BLaER1 (cell line): ENCODE measurements at regions not wholly inside any gene's neighbourhood (a gene's known extent, or its start where the extent isn't known, plus 50 kb on each side); places are given as distances from the start of the nearest gene placed in this dataset.

Experiments used
- H3K27ac ChIP-seq: shearing (Covaris generic); formaldehyde crosslinking; 2 replicates; pipeline ENCODE4 v1.8.1; 2022
- H3K27me3 ChIP-seq: shearing (Covaris generic); formaldehyde crosslinking; 2 replicates; pipeline ENCODE4 v1.8.1; 2022
- H3K36me3 ChIP-seq: shearing (Covaris generic); formaldehyde crosslinking; 2 replicates; pipeline ENCODE4 v1.8.1; 2022
- H3K4me1 ChIP-seq: shearing (Covaris generic); formaldehyde crosslinking; 2 replicates; pipeline ENCODE4 v1.8.1; 2022
- H3K4me2 ChIP-seq: shearing (Covaris generic); formaldehyde crosslinking; 2 replicates; pipeline ENCODE4 v1.8.1; 2022
- H3K4me3 ChIP-seq: shearing (Covaris generic); formaldehyde crosslinking; 2 replicates; pipeline ENCODE4 v1.8.1; 2022
- H3K9ac ChIP-seq: shearing (Covaris generic); formaldehyde crosslinking; 2 replicates; pipeline ENCODE4 v1.8.1; 2022
- H3K9me3 ChIP-seq: shearing (Covaris generic); formaldehyde crosslinking; 2 replicates; pipeline ENCODE4 v1.8.1; 2022
- H4K20me1 ChIP-seq: shearing (Covaris generic); formaldehyde crosslinking; 2 replicates; pipeline ENCODE4 v1.8.1; 2022
- Cebpa-rat ChIP-seq: shearing (Covaris generic); IDR thresholded peaks from 2 replicates; pipeline ENCODE4 v1.8.1; 2022

DNA sequence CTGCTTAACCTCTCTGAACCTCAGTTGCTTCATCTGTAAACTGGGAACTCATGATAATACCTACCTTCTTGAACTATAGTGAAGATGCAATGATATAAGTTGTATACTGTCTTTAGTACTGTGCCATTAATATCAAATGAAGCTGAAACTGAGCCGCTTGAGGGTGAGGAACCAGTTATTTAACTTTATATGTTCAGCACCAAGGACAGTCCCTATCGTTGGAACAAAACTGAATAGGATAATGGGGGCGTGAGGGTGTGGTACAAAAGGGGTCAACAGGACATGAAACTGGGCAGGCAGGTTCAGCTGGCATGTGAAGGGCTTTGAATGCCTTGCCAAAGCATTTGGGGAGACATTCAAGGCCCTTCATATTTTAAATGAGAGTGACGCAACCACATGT, 112.6 kb downstream of the C11orf91 start:
- Histone ChIP-seq H3K4me3 (no peak overlapping the region), H3K9me3 (0 out of 2 replicates have a peak, but pooled peaks cover 4% of the 10 kb centered on the region), H3K36me3 (no peaks in the 10 kb centered on the region), H3K4me1 (no peaks in the 10 kb centered on the region), H3K27me3 (no peaks in the 10 kb centered on the region), H4K20me1 (no peaks in the 10 kb centered on the region), H3K27ac (no peak overlapping the region), H3K9ac (no peak overlapping the region), H3K4me2 (no peak overlapping the region)
- no peak for TF ChIP-seq Cebpa-rat

DNA sequence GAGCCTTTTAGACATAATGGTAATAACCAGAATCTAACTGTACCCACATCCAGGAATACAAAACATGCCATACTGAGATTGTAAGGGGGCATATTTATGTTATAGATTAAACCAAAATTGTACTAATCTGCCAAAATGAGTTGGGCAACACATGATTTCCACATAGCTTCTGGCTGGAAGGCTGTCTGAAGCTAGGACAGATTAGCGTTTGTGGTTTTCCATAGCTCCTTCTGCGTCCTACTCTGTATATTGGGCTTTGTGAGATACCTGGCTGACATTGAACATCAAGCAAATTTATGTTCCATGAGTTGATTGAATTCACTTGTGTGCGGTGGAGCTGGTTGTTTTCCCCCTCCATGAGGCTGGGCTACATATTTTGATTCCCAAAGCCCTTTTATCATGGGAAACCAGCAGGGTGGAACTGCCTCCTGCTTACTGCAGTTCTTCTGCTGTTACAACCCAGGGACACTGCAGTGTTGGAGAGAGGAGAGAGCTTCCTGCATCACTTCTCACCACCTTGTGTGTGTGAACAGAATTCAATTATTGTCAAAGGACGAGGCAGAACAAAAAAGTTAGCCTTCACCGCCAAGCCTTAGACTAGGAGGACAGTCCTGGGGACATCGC, 114.9 kb downstream of the C11orf91 start:
- Histone ChIP-seq H3K9ac (no peak overlapping the region), H3K9me3 (0 out of 2 replicates have a peak, but pooled peaks cover 4% of the 10 kb centered on the region), H3K4me1 (no peaks in the 10 kb centered on the region), H3K27me3 (no peaks in the 10 kb centered on the region), H3K4me3 (no peak overlapping the region), H3K27ac (no peak overlapping the region), H3K36me3 (no peaks in the 10 kb centered on the region), H3K4me2 (no peak overlapping the region), H4K20me1 (no peaks in the 10 kb centered on the region)
- no peak for TF ChIP-seq Cebpa-rat

DNA sequence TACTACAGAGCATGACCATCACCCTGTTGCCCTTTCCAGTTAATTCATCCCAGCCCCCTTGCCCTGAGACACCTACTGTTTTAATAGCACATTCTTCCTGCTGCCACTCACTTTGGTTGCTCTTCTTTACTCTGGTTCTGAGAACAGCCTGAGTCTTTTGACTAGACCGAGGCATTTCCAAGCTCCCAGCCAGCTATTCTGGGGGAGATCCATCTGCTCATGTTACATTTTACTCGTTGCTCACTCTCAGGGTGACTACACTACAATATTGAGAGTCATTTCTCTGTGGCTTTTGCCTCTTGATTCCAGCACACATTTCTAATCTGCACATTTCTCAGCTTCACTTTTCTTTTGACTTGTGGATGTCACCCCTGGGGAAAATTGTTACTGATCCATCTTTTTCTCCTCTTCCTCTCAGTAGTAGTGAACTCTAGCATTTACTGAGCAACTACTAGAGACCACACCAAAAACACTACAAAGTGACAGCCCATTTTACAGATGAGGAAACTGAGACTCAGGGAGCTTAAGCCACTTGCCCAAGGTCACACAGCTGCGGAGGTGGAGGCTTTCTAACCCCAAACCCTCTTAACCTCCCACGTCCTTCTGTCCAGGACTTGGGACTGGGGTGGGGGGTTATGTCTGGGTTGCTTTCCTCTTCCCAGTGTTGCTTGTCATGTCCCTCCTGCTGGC, 117.8 kb downstream of the C11orf91 start:
- TF ChIP-seq Cebpa-rat: no peak
- Histone ChIP-seq H3K9ac (no peak overlapping the region), H3K36me3 (no peaks in the 10 kb centered on the region), H4K20me1 (no peaks in the 10 kb centered on the region), H3K27ac (no peak overlapping the region), H3K4me1 (no peaks in the 10 kb centered on the region), H3K4me3 (no peak overlapping the region), H3K27me3 (no peaks in the 10 kb centered on the region), H3K9me3 (no peaks in the 10 kb centered on the region), H3K4me2 (no peak overlapping the region)

DNA sequence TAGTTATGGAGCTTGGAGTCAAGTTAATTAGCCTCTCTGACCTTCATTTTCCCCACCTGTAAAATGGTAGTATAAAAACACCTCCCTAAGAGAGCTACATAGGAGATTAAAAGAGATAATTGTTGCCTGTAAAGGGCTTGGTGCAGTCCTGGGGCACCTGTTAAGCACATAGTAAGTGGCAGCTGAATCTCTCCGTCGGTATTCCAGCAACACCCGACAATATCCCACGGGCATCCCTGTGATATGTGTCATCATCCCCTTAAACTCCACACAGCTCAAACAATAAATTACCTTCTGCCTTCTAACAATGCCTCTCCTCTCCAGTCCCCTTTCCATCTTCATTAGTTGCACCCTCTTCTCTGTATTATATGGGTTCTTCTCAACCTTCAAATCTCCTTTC, 121.5 kb downstream of the C11orf91 start:
- TF ChIP-seq Cebpa-rat: no peak
- H3K4me1 ChIP-seq: no peaks in the 10 kb centered on the region
- no peaks in the 10 kb centered on the region for H3K27me3 ChIP-seq
- no peak overlapping the region for H3K4me2 ChIP-seq
- no peaks in the 10 kb centered on the region for H3K36me3 ChIP-seq
- H3K27ac ChIP-seq: no peak overlapping the region
- no peaks in the 10 kb centered on the region for H3K9me3 ChIP-seq
- no peak overlapping the region for H3K9ac ChIP-seq
- H3K4me3 ChIP-seq: no peak overlapping the region
- H4K20me1 ChIP-seq: no peaks in the 10 kb centered on the region

DNA sequence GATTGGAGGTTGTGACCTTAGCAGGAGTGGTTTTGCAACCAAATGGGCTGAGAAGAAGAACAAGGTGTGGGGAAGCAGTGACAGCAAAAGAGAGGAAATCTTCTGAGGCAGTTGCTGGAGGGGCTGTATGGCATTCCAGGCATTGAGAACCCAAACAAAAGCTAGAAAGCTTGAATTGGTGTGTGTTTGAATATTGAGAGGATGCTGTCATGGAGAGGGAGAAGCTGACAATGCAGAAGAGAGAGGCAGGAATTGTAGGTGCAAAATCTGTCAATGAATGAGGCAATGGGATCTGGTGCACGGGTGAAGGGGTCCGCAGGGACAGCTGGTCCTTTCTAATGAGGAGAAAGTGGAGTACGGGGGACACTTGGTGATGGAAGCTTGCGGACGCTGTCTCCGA, 123.4 kb downstream of the C11orf91 start:
- H3K4me1 ChIP-seq: no peaks in the 10 kb centered on the region
- H3K4me3 ChIP-seq: no peak overlapping the region
- TF ChIP-seq Cebpa-rat: no peak

DNA sequence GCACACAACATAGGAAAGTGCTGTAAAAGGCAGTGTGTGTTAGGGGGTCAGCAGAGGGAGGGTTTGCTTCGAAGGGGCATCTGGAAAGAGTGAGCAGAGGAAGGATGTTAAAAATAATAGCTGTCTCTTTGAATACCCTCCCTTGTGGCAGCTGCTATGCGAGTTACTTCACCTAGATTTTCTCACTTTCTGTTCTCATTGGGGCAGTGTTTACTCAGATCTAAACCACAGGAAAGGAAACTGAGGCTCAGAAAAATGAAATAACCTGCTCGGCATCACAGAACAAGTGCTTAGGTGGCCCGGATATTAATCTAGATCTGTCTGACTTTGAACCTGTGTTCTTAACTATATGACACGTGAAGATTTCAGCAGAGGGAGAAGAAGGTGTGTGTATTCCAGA, 125.3 kb downstream of the C11orf91 start:
- Histone ChIP-seq H3K4me3 (no peak overlapping the region), H3K9me3 (peaks cover 5% of the 10 kb centered on the region), H3K36me3 (no peaks in the 10 kb centered on the region), H3K4me1 (no peaks in the 10 kb centered on the region), H3K27ac (no peak overlapping the region), H4K20me1 (no peaks in the 10 kb centered on the region), H3K4me2 (no peak overlapping the region), H3K27me3 (no peaks in the 10 kb centered on the region), H3K9ac (no peak overlapping the region)
- TF ChIP-seq Cebpa-rat: no peak

More for the DNA sequence above, 123.4 kb downstream of the C11orf91 start:
- H3K36me3 ChIP-seq: no peaks in the 10 kb centered on the region
- no peaks in the 10 kb centered on the region for H4K20me1 ChIP-seq
- no peak overlapping the region for H3K4me2 ChIP-seq
- no peak overlapping the region for H3K27ac ChIP-seq
- no peak overlapping the region for H3K9ac ChIP-seq
- H3K9me3 ChIP-seq: peaks cover 5% of the 10 kb centered on the region
- no peaks in the 10 kb centered on the region for H3K27me3 ChIP-seq

DNA sequence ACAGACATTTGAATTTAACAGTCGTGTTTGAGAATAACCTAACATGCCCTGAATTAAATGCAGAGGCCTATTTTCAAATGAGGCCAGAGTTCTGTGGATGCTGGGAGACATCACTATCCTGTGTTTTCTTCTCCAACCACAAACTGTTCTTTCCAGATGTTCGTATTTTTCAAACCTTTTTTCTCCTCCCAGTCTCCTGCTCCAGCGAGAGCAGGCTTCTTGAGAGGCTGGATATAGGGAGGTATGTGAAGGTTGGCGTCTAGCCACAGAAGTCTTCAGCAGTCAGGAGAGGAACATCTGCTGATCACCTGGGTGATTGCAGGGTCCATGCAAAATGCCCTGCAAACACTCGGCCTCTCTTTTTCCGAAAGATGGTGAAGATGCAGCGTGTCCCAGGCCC, 126.3 kb downstream of the C11orf91 start:
- Histone ChIP-seq H4K20me1 (no peaks in the 10 kb centered on the region), H3K27ac (no peak overlapping the region), H3K36me3 (no peaks in the 10 kb centered on the region), H3K4me1 (no peaks in the 10 kb centered on the region), H3K4me3 (no peak overlapping the region), H3K9me3 (peaks cover 5% of the 10 kb centered on the region), H3K9ac (no peak overlapping the region), H3K4me2 (no peak overlapping the region), H3K27me3 (no peaks in the 10 kb centered on the region)
- no peak for TF ChIP-seq Cebpa-rat

DNA sequence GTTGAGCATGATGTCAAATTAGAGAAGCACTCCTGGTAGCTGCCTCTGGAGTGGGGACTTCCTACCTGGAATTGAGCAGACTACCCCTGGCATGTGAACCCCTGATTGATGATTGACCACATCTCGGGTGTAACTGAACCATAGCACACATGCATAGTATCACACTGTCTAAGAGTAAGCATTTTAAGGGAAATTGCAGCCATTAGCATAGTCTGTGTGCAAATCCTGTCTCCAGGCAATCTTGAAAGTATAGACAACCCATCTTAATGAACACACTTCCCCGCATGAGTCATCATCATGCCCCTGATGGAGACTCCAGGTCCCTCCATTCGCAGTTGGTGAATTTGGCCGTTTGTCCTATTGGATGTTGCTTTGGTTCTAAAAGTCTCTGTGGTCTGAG, 131.3 kb downstream of the C11orf91 start:
- H3K9ac ChIP-seq: no peak overlapping the region
- H3K4me1 ChIP-seq: no peaks in the 10 kb centered on the region
- H3K27me3 ChIP-seq: no peaks in the 10 kb centered on the region
- H3K9me3 ChIP-seq: peaks cover 5% of the 10 kb centered on the region
- H3K27ac ChIP-seq: no peak overlapping the region
- H3K4me2 ChIP-seq: no peak overlapping the region
- no peak for TF ChIP-seq Cebpa-rat
- no peaks in the 10 kb centered on the region for H4K20me1 ChIP-seq
- no peak overlapping the region for H3K4me3 ChIP-seq
- H3K36me3 ChIP-seq: no peaks in the 10 kb centered on the region

DNA sequence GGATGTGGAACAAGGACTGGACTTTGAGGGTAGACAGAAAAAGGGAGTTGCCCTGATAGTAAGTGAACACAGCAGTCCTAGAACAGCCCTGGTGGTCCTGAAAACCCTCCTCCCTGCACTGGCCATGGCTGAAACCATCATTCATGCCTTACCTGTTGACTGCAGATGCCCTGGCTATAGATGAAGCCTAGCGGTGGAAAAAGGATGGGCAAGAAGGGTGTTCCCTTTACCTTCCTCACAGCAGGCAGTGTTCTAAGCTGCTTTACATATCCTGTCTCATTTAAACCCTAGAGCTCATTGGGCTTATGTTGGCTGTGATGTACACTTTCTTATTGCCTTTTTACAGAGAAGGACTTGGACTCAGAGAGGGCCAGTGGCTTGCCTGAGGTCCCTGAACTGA, 133.6 kb downstream of the C11orf91 start:
- no peak overlapping the region for H3K4me3 ChIP-seq
- H4K20me1 ChIP-seq: no peaks in the 10 kb centered on the region
- H3K4me1 ChIP-seq: no peaks in the 10 kb centered on the region
- H3K4me2 ChIP-seq: no peak overlapping the region
- no peak overlapping the region for H3K9ac ChIP-seq
- H3K27ac ChIP-seq: no peak overlapping the region
- TF ChIP-seq Cebpa-rat: no peak
- no peaks in the 10 kb centered on the region for H3K27me3 ChIP-seq
- H3K36me3 ChIP-seq: no peaks in the 10 kb centered on the region
- H3K9me3 ChIP-seq: no peaks in the 10 kb centered on the region

DNA sequence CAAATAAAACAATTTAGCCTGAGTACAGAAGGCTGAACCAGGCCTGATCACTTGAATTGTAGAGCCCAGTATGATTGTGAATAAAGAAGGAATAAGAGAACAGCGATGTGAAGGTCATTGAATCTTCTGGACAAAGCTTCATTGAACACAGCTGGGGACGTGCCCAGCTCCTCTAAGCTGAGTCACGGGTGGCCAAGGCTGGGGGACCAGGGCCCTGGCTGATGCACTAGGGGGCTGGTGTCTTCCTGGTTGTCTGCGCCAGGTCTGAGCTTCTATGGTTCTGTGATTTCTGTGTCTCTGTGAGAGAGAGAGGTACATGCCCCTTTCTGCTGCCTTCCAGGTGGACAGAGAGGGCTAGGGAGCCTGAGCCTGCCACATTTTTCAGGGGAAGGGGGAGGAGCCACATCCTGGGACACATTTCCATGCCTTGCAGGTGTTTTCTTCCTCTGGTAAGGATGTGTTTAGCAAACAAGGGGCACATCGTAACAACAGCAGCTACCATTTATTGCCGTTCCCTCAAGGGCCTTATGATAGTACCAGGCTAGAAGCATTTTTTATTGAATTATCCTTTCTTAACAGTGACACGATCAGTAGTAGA, 135.7 kb downstream of the C11orf91 start:
- H3K4me2 ChIP-seq: no peak overlapping the region
- no peaks in the 10 kb centered on the region for H3K9me3 ChIP-seq
- H4K20me1 ChIP-seq: no peaks in the 10 kb centered on the region
- no peak overlapping the region for H3K9ac ChIP-seq
- H3K4me1 ChIP-seq: no peaks in the 10 kb centered on the region
- H3K4me3 ChIP-seq: no peak overlapping the region
- H3K27me3 ChIP-seq: no peaks in the 10 kb centered on the region
- H3K27ac ChIP-seq: no peak overlapping the region
- TF ChIP-seq Cebpa-rat: no peak
- H3K36me3 ChIP-seq: no peaks in the 10 kb centered on the region
